ENCODE measurements at regions not wholly inside any gene's neighbourhood (a gene's known extent, or its start where the extent isn't known, plus 50 kb on each side); places are given as distances from the start of the nearest gene placed in this dataset.

DNA sequence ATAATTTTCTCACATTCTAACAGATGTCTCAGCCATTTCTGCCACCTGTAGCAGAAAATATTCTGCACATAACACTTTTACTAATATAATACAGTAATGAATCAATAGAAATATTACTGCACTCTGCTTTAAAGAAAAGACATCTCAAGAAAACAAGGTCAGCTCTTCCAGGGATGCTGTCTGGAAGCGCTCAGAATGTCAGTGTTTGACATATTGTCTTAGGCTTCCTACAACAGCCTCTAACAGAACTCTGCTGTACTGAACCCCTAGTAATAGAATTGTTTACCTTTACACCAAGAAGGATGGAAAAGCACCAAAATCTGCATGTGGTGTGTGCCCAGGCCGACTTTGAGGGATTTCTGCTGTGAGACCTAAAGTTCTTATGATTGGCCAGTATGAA, 61.9 kb upstream of the FSTL1 start (continued):
- TF ChIP-seq USF2 (IDR thresholded peaks at IDR 0.05; ENCODE audit: borderline replicate concordance, low read depth, low read length) = no peak
- no peak for TF ChIP-seq JUND (IDR thresholded peaks at IDR 0.05)

GRCh38 chr3:120506828-120507774, 56.3 kb upstream of the FSTL1 start:
- Histone ChIP-seq H2AFZ (ENCODE audit: low read depth) (no peak overlapping the region), H3K27ac (ENCODE audit: low read depth in 2 of 2, low read length in 1 of 2) (no peak overlapping the region)

More at GRCh38 chr3:120506828-120507774, 56.3 kb upstream of the FSTL1 start:
- no peak overlapping the region for H3K4me2 ChIP-seq
- H3K36me3 ChIP-seq (replicated peaks in 1 of 2; ENCODE audit: control insufficient read depth in 1 of 2, insufficient read depth in 2 of 2, low read length in 1 of 2) = no peaks in the 10 kb centered on the region
- H3K4me1 ChIP-seq (ENCODE audit: control insufficient read depth in 1 of 2, insufficient read depth in 2 of 2, low read depth in 1 of 2, low read length in 1 of 2) = peaks cover 0 to 10% of the 10 kb centered on the region in 2 experiments; a peak in 2 of 4 replicates
- H3K4me3 ChIP-seq (ENCODE audit: low read depth in 2 of 2, low read length in 1 of 2) = no peak overlapping the region
- DNase-seq = peak; percentile 34
- ChIA-PET CTCF (interaction anchor here (0.5 to 4.2 kb wide), 8 partner anchors 12 to 615 kb away, joined by 3 to 29 read pairs (median 3); no protein-coding TSS in a partner anchor), POLR2A (no interaction called here)
- H3K79me2 ChIP-seq (ENCODE audit: insufficient read depth) = no peaks in the 10 kb centered on the region
- no peak overlapping the region for H3K9ac ChIP-seq
- no peaks in the 10 kb centered on the region for H3K9me3 ChIP-seq
- 64% methylated on average over 10 of the region's 10 CpGs for WGBS (ENCODE audit: low lambda C conversion rate)
- TF ChIP-seq NRF1 (IDR thresholded peaks at IDR 0.05; ENCODE audit: low read depth, low read length) = no peak
- TF ChIP-seq POLR2AphosphoS5 (IDR thresholded peaks at IDR 0.05; ENCODE audit: low read depth, low read length) = no peak
- peak; percentile 76 for TF ChIP-seq CTCF (IDR thresholded peaks at IDR 0.05)
- TF ChIP-seq RAD21 (IDR thresholded peaks at IDR 0.05; ENCODE audit: low read length) = peak; percentile 61
- peak; percentile 64 for TF ChIP-seq SMC3 (IDR thresholded peaks at IDR 0.05; ENCODE audit: low read depth, low read length)
- no peaks in the 10 kb centered on the region for H4K20me1 ChIP-seq (ENCODE audit: insufficient read depth)
- H3K27me3 ChIP-seq (ENCODE audit: insufficient read depth) = no peaks in the 10 kb centered on the region
- H3K9me2 ChIP-seq = no peaks in the 10 kb centered on the region
- H3F3A ChIP-seq (replicated peaks; ENCODE audit: insufficient read depth) = no peaks in the 10 kb centered on the region
